ENCODE measurements at regions not wholly inside any gene's neighbourhood (a gene's known extent, or its start where the extent isn't known, plus 50 kb on each side); places are given as distances from the start of the nearest gene placed in this dataset.

GRCh38 chr10:4649886-4650508 is 176.0 kb upstream of the AKR1E2 start:
- TF ChIP-seq CTCF (IDR thresholded peaks at IDR 0.05; ENCODE audit: insufficient read depth, low read depth, low read length) (no peak), EZH2 (IDR thresholded peaks at IDR 0.05; ENCODE audit: insufficient read depth, low read length) (no peak)
